IPS-NIHi11 (cell line): ENCODE measurements at regions not wholly inside any gene's neighbourhood (a gene's known extent, or its start where the extent isn't known, plus 50 kb on each side); places are given as distances from the start of the nearest gene placed in this dataset.

Experiments used
- DNase-seq: peaks from one replicate; pipeline ENCODE4 v3.0.0; 2012; ENCODE audit warnings: mixed read lengths, low spot score

- no peak for DNase-seq
These were observed 87.6 kb upstream of the SLC25A26 start for GRCh38 chr3:66133050-66133757.

- no peak for DNase-seq
These were observed 89.9 kb upstream of the MAGI1 start for GRCh38 chr3:66128623-66129022.

- DNase-seq, result no peak
These were observed 82.6 kb upstream of the MAGI1 start for GRCh38 chr3:66121318-66121717.

GRCh38 chr3:66115858-66116654 lies 77.3 kb upstream of the MAGI1 start:
- peak; percentile 77 for DNase-seq

- no peak for DNase-seq
These were observed 74.8 kb upstream of the MAGI1 start for GRCh38 chr3:66113542-66113941.

GRCh38 chr3:66110840-66111239 lies 72.1 kb upstream of the MAGI1 start:
- DNase-seq, result peak; percentile 35

GRCh38 chr3:66107855-66108254 lies 69.1 kb upstream of the MAGI1 start:
- no peak for DNase-seq

GRCh38 chr3:66106788-66107187 lies 68.1 kb upstream of the MAGI1 start:
- no peak for DNase-seq

- DNase-seq, result no peak
These were observed 65.8 kb upstream of the MAGI1 start for GRCh38 chr3:66104535-66104934.

GRCh38 chr3:66103729-66104128 lies 65.0 kb upstream of the MAGI1 start:
- no peak for DNase-seq

GRCh38 chr3:66101901-66102300 lies 63.2 kb upstream of the MAGI1 start:
- no peak for DNase-seq

GRCh38 chr3:66099541-66100065 lies 60.9 kb upstream of the MAGI1 start:
- no peak for DNase-seq

- DNase-seq, result no peak
These were observed 59.7 kb upstream of the MAGI1 start for GRCh38 chr3:66098436-66098835.

- no peak for DNase-seq
These were observed 58.9 kb upstream of the MAGI1 start for GRCh38 chr3:66097647-66098046.

GRCh38 chr3:66095295-66096001 lies 56.7 kb upstream of the MAGI1 start:
- no peak for DNase-seq

GRCh38 chr3:66093981-66094380 lies 55.3 kb upstream of the MAGI1 start:
- DNase-seq, result no peak

- DNase-seq, result no peak
These were observed 53.7 kb upstream of the MAGI1 start for GRCh38 chr3:66092175-66092995.
